Esophagus squamous epithelium (tissue), 5 donors: ENCODE measurements at regions not wholly inside any gene's neighbourhood (a gene's known extent, or its start where the extent isn't known, plus 50 kb on each side); places are given as distances from the start of the nearest gene placed in this dataset.

ENCODE experiments used
- DNase-seq: peaks from one replicate; lab custom pipeline; 2025; lab: John Stamatoyannopoulos, UW
- H3K27ac ChIP-seq, 4 donors: fragments of 200-600 bp; sonication (generic); one replicate each; pipeline ENCODE4 v1.5.1; 2016 to 2019; ENCODE audit warnings: mild to moderate bottlenecking in 1 of 4
- H3K27me3 ChIP-seq, 4 donors: fragments of 200-600 bp; sonication (generic); 1 replicate in 3 of 4; 2 replicates in 1 of 4; pipeline versions ENCODE4 v1.5.1 to v1.6.0; 2017 to 2021; ENCODE audit warnings: antibody characterized with exemption in 1 of 4
- H3K36me3 ChIP-seq, 3 donors: fragments of 200-600 bp; sonication (generic); one replicate each; pipeline ENCODE4 v1.5.1; 2016 to 2019
- H3K4me1 ChIP-seq, 3 donors: fragments of 200-600 bp; sonication (generic); one replicate each; pipeline ENCODE4 v1.5.1; 2017 to 2019
- H3K4me3 ChIP-seq, 4 donors: fragments of 200-600 bp; sonication (generic); 1 replicate in 3 of 4; 2 replicates in 1 of 4; pipeline ENCODE4 v1.5.1; 2016 to 2019; ENCODE audit warnings: mild to moderate bottlenecking in 2 of 4, moderate library complexity in 1 of 4
- H3K9me3 ChIP-seq, 3 donors: fragments of 200-600 bp; sonication (generic); one replicate each; pipeline ENCODE4 v1.5.1; 2016 to 2019
- POLR2A ChIP-seq, 4 donors: fragments of 450-650 bp; IDR thresholded peaks; one replicate each; pipeline ENCODE4 v1.6.1; 2017; ENCODE audit warnings: antibody characterized with exemption in 4 of 4, mild to moderate bottlenecking in 4 of 4, moderate library complexity in 3 of 4
- WGBS, 2 donors: methylation state at CpG; one replicate each; pipeline ENCODE4 v1.1.5; 2018; 5-methylcytosine and 5-hydroxymethylcytosine counted together
- intact Hi-C: fragments of 100-400 bp; cut with DNase I; formaldehyde crosslinking; loops from one replicate; pipeline ENCODE4 v1.15.0; 2022
- TF ChIP-seq, protein P1 (sequence below), 6 experiments: fragments of 450-650 bp in 4 of 6; fragments of 200-600 bp in 2 of 6; sonication (generic) in 2 of 6; IDR thresholded peaks; one replicate each; pipeline ENCODE4 v1.5.1; 2016 to 2019; ENCODE audit warnings: antibody characterized with exemption in 6 of 6, mild to moderate bottlenecking in 4 of 6, moderate library complexity in 4 of 6
- donor health status: DM: yes; HTN: yes; CAD: no.

DNA sequence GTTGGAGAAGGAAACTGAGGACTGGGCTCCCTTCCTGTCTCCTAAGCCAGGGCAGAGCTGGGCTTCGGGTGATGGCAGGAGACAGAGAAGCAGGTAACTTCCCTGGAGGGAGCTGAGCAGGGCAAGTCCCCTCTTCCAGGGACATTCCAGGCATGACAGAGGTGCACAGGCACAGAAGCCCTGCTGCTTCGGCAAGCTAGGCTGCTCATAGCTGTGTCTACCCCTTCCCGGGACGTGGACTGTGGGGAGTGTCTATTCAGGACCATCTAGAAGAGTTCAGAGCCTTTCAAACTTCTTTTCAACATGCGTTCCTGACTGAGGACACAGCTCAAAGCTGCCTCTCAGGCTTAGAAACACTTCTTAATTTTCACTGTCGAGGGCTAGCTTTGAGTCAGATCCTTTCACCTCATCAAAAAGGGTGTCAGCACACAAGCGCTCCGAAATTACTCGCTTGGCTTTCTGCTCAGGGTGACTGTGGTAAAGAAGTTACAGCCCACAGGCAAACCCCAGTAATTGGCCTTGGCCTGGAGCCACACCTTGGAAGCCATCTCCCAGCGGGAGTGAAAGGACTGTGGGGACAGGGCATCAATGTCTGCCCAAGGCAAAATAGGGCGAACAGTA is 63.7 kb upstream of the STEAP1B start:
- TF ChIP-seq POLR2A (IDR thresholded peaks at IDR 0.05) = no peak
- TF ChIP-seq, protein P1, sequence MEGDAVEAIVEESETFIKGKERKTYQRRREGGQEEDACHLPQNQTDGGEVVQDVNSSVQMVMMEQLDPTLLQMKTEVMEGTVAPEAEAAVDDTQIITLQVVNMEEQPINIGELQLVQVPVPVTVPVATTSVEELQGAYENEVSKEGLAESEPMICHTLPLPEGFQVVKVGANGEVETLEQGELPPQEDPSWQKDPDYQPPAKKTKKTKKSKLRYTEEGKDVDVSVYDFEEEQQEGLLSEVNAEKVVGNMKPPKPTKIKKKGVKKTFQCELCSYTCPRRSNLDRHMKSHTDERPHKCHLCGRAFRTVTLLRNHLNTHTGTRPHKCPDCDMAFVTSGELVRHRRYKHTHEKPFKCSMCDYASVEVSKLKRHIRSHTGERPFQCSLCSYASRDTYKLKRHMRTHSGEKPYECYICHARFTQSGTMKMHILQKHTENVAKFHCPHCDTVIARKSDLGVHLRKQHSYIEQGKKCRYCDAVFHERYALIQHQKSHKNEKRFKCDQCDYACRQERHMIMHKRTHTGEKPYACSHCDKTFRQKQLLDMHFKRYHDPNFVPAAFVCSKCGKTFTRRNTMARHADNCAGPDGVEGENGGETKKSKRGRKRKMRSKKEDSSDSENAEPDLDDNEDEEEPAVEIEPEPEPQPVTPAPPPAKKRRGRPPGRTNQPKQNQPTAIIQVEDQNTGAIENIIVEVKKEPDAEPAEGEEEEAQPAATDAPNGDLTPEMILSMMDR (IDR thresholded peaks at IDR 0.05) = no peak
- 35 to 62% methylated on average over 5 to 7 of the region's 11 CpGs for WGBS, 2 donors
- intact Hi-C loops = loop anchor here (5.0 kb wide), 1 partner anchor 164 kb away; the partner anchor contains the start of gene IL6
- DNase-seq = no peak
- no peaks in the 10 kb centered on the region for H3K9me3 ChIP-seq
- H3K36me3 ChIP-seq = no peaks in the 10 kb centered on the region
- peak overlapping the region in 3 of 4 donors; percentile 1 to 55 (median 41) for H3K27ac ChIP-seq
- peaks cover 0 to 14% (median 0%) of the 10 kb centered on the region in 4 donors for H3K27me3 ChIP-seq
- peaks cover 4 to 63% (median 27%) of the 10 kb centered on the region in 3 donors for H3K4me1 ChIP-seq
- peak overlapping the region in 1 of 4 donors; percentile 9 for H3K4me3 ChIP-seq

DNA sequence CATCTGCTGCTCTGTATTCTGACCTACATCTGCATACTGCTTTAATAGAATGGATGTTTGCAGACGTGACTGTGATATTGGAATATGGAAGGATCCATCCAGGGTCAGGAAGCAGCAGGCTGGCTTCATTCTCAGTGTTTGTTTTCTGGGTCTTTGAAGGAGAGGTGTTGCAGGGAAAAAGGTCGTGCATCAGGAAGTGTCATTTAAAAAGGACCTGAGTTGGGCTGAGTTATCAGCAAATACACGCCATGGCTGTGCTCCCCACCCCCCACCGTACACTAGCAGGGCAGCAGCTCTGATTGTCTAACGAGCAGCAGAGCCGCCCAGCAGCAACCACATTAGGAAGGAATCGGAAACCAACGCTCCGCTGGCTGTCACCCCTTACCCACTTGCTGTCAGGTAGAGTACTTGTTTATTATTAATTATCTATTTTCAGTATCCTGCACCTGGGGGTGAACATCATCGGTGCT is 63.1 kb upstream of the STEAP1B start:
- peak overlapping the region in 1 of 4 donors; percentile 9 for H3K4me3 ChIP-seq
- no peaks in the 10 kb centered on the region for H3K36me3 ChIP-seq
- intact Hi-C loops = loop anchor here (5.0 kb wide), 1 partner anchor 164 kb away; the partner anchor contains the start of gene IL6
- peaks cover 0 to 14% (median 0%) of the 10 kb centered on the region in 4 donors for H3K27me3 ChIP-seq
- no peaks in the 10 kb centered on the region for H3K9me3 ChIP-seq
- 35 to 49% methylated on average over 6 to 9 of the region's 10 CpGs for WGBS, 2 donors
- peak overlapping the region in 3 of 4 donors; percentile 1 to 55 (median 41) for H3K27ac ChIP-seq
- no peak for DNase-seq
- H3K4me1 ChIP-seq = peaks cover 4 to 63% (median 27%) of the 10 kb centered on the region in 3 donors
- TF ChIP-seq POLR2A (IDR thresholded peaks at IDR 0.05) = no peak
- TF ChIP-seq, protein P1 (IDR thresholded peaks at IDR 0.05) = no peak

DNA sequence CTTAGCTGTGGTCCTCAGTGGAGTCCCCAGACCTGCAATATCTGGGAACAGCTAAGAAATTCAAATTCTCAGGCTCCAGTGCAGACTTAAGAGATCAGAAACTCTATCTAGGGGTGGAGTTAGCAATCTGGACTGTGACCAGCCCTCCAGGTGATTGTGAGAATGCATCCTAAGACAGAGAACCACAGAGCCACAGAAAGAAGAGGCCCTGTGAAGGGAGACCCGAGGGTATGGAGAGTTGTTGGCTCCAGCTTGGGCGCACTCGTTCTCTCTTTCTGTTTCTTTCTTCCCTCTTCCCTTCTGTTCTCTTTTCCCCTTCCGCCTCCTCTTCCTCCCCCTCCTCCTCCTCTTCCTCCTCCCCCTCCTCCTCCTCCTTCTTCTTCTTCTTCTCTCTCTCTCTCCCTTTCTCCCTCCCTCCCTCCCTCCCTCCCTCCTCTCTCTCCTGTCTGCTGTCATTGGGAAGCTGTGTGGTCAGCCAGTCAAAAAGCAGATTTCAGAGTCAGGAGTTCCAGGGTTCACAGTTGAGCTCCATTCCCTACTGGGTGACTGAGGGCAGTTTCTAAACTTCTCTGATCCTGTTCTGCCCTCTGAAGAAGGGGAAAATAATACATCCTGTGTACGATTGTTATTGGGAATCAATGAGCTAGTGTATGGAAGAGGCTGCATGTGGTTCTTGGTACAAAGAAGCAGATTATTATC is 62.1 kb upstream of the STEAP1B start:
- peaks cover 0 to 14% (median 0%) of the 10 kb centered on the region in 4 donors for H3K27me3 ChIP-seq
- 55 to 59% methylated on average over 5 of the region's 5 CpGs for WGBS, 2 donors
- H3K27ac ChIP-seq = peak overlapping the region in 3 of 4 donors; percentile 51 to 58 (median 52)
- no peaks in the 10 kb centered on the region for H3K36me3 ChIP-seq
- intact Hi-C loops = loop anchor here (5.0 kb wide), 1 partner anchor 165 kb away; the partner anchor contains the start of gene IL6
- no peak overlapping the region for H3K4me3 ChIP-seq
- TF ChIP-seq, protein P1 (IDR thresholded peaks at IDR 0.05) = no peak
- TF ChIP-seq POLR2A (IDR thresholded peaks at IDR 0.05) = no peak
- H3K9me3 ChIP-seq = no peaks in the 10 kb centered on the region
- no peak for DNase-seq
- H3K4me1 ChIP-seq = peaks cover 4 to 63% (median 27%) of the 10 kb centered on the region in 3 donors

DNA sequence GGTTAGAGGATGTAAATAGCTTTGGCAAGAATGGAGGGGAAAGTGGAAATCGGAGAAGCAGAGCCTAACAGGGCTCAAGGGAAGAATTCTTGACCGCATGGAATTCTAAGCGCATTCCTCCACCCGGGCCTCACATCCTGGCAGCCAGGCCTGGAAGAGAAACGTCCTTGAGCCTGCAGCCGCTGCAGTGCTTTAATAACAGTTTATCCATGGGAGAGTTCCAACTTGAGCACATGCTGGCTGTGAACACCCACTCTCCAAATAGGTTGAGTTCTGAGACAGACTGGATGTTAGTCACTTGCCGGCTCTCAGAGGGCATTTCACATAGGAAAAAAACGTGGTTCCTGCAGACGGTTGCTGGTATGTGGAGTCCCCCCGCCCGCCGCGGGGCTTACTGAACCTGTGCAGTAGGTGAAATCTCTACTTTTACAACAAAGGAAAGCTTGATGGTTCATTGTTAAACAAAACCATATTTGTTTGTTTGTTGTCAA is 61.4 kb upstream of the STEAP1B start:
- Histone ChIP-seq H3K4me3 (no peak overlapping the region), H3K9me3 (no peaks in the 10 kb centered on the region), H3K27ac (peak overlapping the region in 3 of 4 donors; percentile 51 to 58 (median 52)), H3K36me3 (no peaks in the 10 kb centered on the region), H3K4me1 (peaks cover 4 to 63% (median 27%) of the 10 kb centered on the region in 3 donors), H3K27me3 (peaks cover 0 to 14% (median 0%) of the 10 kb centered on the region in 4 donors)
- intact Hi-C loops = loop anchor here (5.0 kb wide), 1 partner anchor 166 kb away; the partner anchor contains the start of gene IL6
- DNase-seq = no peak
- no peak for TF ChIP-seq POLR2A (IDR thresholded peaks at IDR 0.05)
- TF ChIP-seq, protein P1 (IDR thresholded peaks at IDR 0.05) = no peak
- 16 to 36% methylated on average over 13 of the region's 13 CpGs for WGBS, 2 donors
